Duodenal mucosa (tissue), 2 donors: ENCODE measurements at regions not wholly inside any gene's neighbourhood (a gene's known extent, or its start where the extent isn't known, plus 50 kb on each side); places are given as distances from the start of the nearest gene placed in this dataset.
"Not testable (repeated sequence)": the region's sequence is repeated elsewhere in the genome, so short reads cannot be mapped to it uniquely, and the experiment has no call there.

Experiments
- H3K27ac ChIP-seq: one replicate; pipeline ENCODE4 v1.7.0; 2013; ENCODE audit warnings: low read depth, low read length
- H3K27me3 ChIP-seq, 2 donors: one replicate each; pipeline ENCODE4 v1.7.0; 2013; ENCODE audit warnings: low read length in 2 of 2, control low read depth in 1 of 2; ENCODE audit not compliant: insufficient read depth in 2 of 2, control insufficient read depth in 1 of 2
- H3K36me3 ChIP-seq, 2 donors: one replicate each; pipeline ENCODE4 v1.7.0; 2013; ENCODE audit warnings: low read length in 2 of 2, control low read depth in 1 of 2; ENCODE audit not compliant: insufficient read depth in 2 of 2, control insufficient read depth in 1 of 2
- H3K4me1 ChIP-seq, 2 donors: one replicate each; pipeline ENCODE4 v1.7.0; 2013; ENCODE audit warnings: low read length in 2 of 2, control low read depth in 1 of 2; ENCODE audit not compliant: insufficient read depth in 2 of 2, control insufficient read depth in 1 of 2
- H3K4me3 ChIP-seq, 2 donors: one replicate each; pipeline ENCODE4 v1.7.0; 2013; ENCODE audit warnings: low read length in 2 of 2, low read depth in 1 of 2
- H3K9ac ChIP-seq, 2 donors: one replicate each; pipeline ENCODE4 v1.7.0; 2013; ENCODE audit warnings: low read length in 2 of 2, low read depth in 1 of 2
- H3K9me3 ChIP-seq, 2 donors: one replicate each; pipeline ENCODE4 v1.7.0; 2013; ENCODE audit warnings: low read length in 2 of 2, control low read depth in 1 of 2; ENCODE audit not compliant: control insufficient read depth in 1 of 2

- Histone ChIP-seq H3K27me3 (no peaks in the 10 kb centered on the region), H3K9ac (no peak overlapping the region), H3K4me1 (no peaks in the 10 kb centered on the region), H3K9me3 (no peaks in the 10 kb centered on the region), H3K4me3 (no peak overlapping the region), H3K27ac (no peak overlapping the region), H3K36me3 (no peaks in the 10 kb centered on the region)
Observed at GRCh38 chr4:114321366-114321765, 277.2 kb upstream of the UGT8 start.

- no peaks in the 10 kb centered on the region for H3K4me1 ChIP-seq
- H3K27ac ChIP-seq, result no peak overlapping the region
- H3K9ac ChIP-seq, result no peak overlapping the region
- H3K4me3 ChIP-seq, result no peak overlapping the region
- no peaks in the 10 kb centered on the region for H3K36me3 ChIP-seq
- no peaks in the 10 kb centered on the region for H3K9me3 ChIP-seq
- H3K27me3 ChIP-seq, result no peaks in the 10 kb centered on the region
Observed at GRCh38 chr4:114323841-114324240, 274.8 kb upstream of the UGT8 start.

- no peak overlapping the region for H3K9ac ChIP-seq
- H3K27me3 ChIP-seq, result no peaks in the 10 kb centered on the region
- H3K4me1 ChIP-seq, result no peaks in the 10 kb centered on the region
- no peak overlapping the region for H3K27ac ChIP-seq
- H3K36me3 ChIP-seq, result no peaks in the 10 kb centered on the region
- no peaks in the 10 kb centered on the region for H3K9me3 ChIP-seq
- H3K4me3 ChIP-seq, result no peak overlapping the region
Observed at GRCh38 chr4:114326358-114326757, 272.2 kb upstream of the UGT8 start.

GRCh38 chr4:114332119-114332518 is 266.5 kb upstream of the UGT8 start:
- no peaks in the 10 kb centered on the region for H3K9me3 ChIP-seq
- no peaks in the 10 kb centered on the region for H3K27me3 ChIP-seq
- no peaks in the 10 kb centered on the region for H3K36me3 ChIP-seq
- H3K27ac ChIP-seq, result no peak overlapping the region
- no peak overlapping the region for H3K4me3 ChIP-seq
- H3K4me1 ChIP-seq, result no peaks in the 10 kb centered on the region
- no peak overlapping the region for H3K9ac ChIP-seq

- H3K9ac ChIP-seq, H3K27me3 ChIP-seq, H3K9me3 ChIP-seq, H3K36me3 ChIP-seq, H3K4me1 ChIP-seq, H3K27ac ChIP-seq, H3K4me3 ChIP-seq: not testable (repeated sequence)
Observed at GRCh38 chr4:114334363-114334762, 264.2 kb upstream of the UGT8 start.

GRCh38 chr4:114334884-114335330 is 263.7 kb upstream of the UGT8 start:
- H3K27me3 ChIP-seq, result no peaks in the 10 kb centered on the region
- H3K9ac ChIP-seq, result no peak overlapping the region
- H3K4me3 ChIP-seq, result no peak overlapping the region
- H3K36me3 ChIP-seq, result no peaks in the 10 kb centered on the region
- H3K9me3 ChIP-seq, result no peaks in the 10 kb centered on the region
- no peak overlapping the region for H3K27ac ChIP-seq
- no peaks in the 10 kb centered on the region for H3K4me1 ChIP-seq

- Histone ChIP-seq H3K9me3 (no peaks in the 10 kb centered on the region), H3K4me3 (no peak overlapping the region), H3K36me3 (no peaks in the 10 kb centered on the region), H3K9ac (no peak overlapping the region), H3K27ac (no peak overlapping the region), H3K4me1 (no peaks in the 10 kb centered on the region), H3K27me3 (no peaks in the 10 kb centered on the region)
Observed at GRCh38 chr4:114335339-114335738, 263.3 kb upstream of the UGT8 start.

GRCh38 chr4:114343015-114343414 is 255.6 kb upstream of the UGT8 start:
- no peak overlapping the region for H3K4me3 ChIP-seq
- no peaks in the 10 kb centered on the region for H3K36me3 ChIP-seq
- H3K27me3 ChIP-seq, result no peaks in the 10 kb centered on the region
- no peaks in the 10 kb centered on the region for H3K4me1 ChIP-seq
- no peaks in the 10 kb centered on the region for H3K9me3 ChIP-seq
- no peak overlapping the region for H3K27ac ChIP-seq
- H3K9ac ChIP-seq, result no peak overlapping the region

GRCh38 chr4:114349543-114350175 is 248.9 kb upstream of the UGT8 start:
- no peaks in the 10 kb centered on the region for H3K9me3 ChIP-seq
- H3K27me3 ChIP-seq, result no peaks in the 10 kb centered on the region
- no peak overlapping the region for H3K4me3 ChIP-seq
- H3K36me3 ChIP-seq, result no peaks in the 10 kb centered on the region
- no peak overlapping the region for H3K9ac ChIP-seq
- no peak overlapping the region for H3K27ac ChIP-seq
- no peaks in the 10 kb centered on the region for H3K4me1 ChIP-seq

GRCh38 chr4:114358901-114359300 is 239.7 kb upstream of the UGT8 start:
- Histone ChIP-seq H3K4me3 (no peak overlapping the region), H3K4me1 (no peaks in the 10 kb centered on the region), H3K27me3 (no peaks in the 10 kb centered on the region), H3K9me3 (no peaks in the 10 kb centered on the region), H3K36me3 (no peaks in the 10 kb centered on the region), H3K9ac (no peak overlapping the region), H3K27ac (no peak overlapping the region)

- Histone ChIP-seq H3K27ac (no peak overlapping the region), H3K9ac (no peak overlapping the region), H3K4me1 (no peaks in the 10 kb centered on the region), H3K4me3 (no peak overlapping the region), H3K27me3 (no peaks in the 10 kb centered on the region), H3K9me3 (no peaks in the 10 kb centered on the region), H3K36me3 (no peaks in the 10 kb centered on the region)
Observed at GRCh38 chr4:114361249-114361648, 237.4 kb upstream of the UGT8 start.
